Fibroblast of the aortic adventitia (primary cell): ENCODE measurements at regions not wholly inside any gene's neighbourhood (a gene's known extent, or its start where the extent isn't known, plus 50 kb on each side); places are given as distances from the start of the nearest gene placed in this dataset.

ENCODE experiments used
- DNase-seq: peaks from one replicate; pipeline ENCODE4 v3.0.0-alpha.2; 2010; ENCODE audit warnings: low read depth
- H3K4me3 ChIP-seq: 2 replicates; pipeline ENCODE4 v1.5.1; 2011; ENCODE audit warnings: low read depth, mild to moderate bottlenecking, control low read depth, low read length, moderate library complexity
- TF ChIP-seq, protein P1 (sequence below): IDR thresholded peaks from 2 replicates; pipeline ENCODE4 v1.5.1; 2011; ENCODE audit warnings: mild to moderate bottlenecking, low read length, control low read depth, inconsistent platforms; ENCODE audit not compliant: insufficient read depth

GRCh38 chr1:30027247-30027646 is 696.1 kb downstream of the MATN1 start:
- TF ChIP-seq, protein P1, sequence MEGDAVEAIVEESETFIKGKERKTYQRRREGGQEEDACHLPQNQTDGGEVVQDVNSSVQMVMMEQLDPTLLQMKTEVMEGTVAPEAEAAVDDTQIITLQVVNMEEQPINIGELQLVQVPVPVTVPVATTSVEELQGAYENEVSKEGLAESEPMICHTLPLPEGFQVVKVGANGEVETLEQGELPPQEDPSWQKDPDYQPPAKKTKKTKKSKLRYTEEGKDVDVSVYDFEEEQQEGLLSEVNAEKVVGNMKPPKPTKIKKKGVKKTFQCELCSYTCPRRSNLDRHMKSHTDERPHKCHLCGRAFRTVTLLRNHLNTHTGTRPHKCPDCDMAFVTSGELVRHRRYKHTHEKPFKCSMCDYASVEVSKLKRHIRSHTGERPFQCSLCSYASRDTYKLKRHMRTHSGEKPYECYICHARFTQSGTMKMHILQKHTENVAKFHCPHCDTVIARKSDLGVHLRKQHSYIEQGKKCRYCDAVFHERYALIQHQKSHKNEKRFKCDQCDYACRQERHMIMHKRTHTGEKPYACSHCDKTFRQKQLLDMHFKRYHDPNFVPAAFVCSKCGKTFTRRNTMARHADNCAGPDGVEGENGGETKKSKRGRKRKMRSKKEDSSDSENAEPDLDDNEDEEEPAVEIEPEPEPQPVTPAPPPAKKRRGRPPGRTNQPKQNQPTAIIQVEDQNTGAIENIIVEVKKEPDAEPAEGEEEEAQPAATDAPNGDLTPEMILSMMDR, result no peak
- H3K4me3 ChIP-seq, result no peak overlapping the region
- no peak for DNase-seq

DNA sequence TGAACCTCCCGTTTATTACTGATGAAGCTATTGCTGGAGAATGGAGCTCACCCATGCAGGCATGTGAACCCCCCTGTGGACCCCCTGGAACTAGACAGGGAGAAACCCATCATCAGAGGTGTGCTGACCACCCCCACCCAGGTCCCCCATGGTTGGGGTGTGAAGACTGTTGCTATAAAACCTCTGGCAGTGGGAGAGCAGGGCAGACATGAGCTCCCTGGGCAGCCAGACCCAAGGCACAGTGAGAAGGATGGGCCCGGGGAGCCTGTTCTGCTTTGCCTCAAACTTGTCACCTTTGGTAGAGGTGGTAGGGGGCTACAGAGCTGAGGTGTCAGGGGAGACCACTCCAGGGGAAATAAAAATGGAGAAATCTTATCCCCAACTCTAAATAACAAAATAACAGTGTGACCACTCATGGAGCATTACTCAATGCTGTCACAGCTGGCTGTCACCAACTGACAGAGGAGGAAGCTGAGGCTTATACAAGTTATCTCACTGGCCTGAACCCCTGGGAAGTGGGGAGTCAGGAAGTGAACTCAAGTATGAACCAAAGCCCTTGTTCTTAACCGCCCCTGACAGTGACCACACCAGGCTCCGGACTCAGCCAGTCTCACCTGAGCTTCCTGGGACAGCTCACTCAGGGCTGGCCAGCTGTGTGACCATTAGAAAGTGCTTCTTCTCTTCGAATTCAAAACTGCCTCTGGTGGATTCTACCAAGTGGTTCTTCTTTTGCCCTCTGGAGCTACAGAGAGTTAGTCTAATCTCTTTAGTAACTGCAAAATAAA is 698.8 kb downstream of the MATN1 start:
- H3K4me3 ChIP-seq, result no peak overlapping the region
- TF ChIP-seq, protein P1, result no peak
- DNase-seq, result no peak

GRCh38 chr1:30023339-30024022 is 699.9 kb downstream of the MATN1 start:
- DNase-seq, result no peak
- TF ChIP-seq, protein P1, result no peak
- H3K4me3 ChIP-seq, result no peak overlapping the region

- no peak for DNase-seq
- TF ChIP-seq, protein P1, result no peak
- no peak overlapping the region for H3K4me3 ChIP-seq
Measured at GRCh38 chr1:30014031-30014430, 709.4 kb downstream of the MATN1 start.

DNA sequence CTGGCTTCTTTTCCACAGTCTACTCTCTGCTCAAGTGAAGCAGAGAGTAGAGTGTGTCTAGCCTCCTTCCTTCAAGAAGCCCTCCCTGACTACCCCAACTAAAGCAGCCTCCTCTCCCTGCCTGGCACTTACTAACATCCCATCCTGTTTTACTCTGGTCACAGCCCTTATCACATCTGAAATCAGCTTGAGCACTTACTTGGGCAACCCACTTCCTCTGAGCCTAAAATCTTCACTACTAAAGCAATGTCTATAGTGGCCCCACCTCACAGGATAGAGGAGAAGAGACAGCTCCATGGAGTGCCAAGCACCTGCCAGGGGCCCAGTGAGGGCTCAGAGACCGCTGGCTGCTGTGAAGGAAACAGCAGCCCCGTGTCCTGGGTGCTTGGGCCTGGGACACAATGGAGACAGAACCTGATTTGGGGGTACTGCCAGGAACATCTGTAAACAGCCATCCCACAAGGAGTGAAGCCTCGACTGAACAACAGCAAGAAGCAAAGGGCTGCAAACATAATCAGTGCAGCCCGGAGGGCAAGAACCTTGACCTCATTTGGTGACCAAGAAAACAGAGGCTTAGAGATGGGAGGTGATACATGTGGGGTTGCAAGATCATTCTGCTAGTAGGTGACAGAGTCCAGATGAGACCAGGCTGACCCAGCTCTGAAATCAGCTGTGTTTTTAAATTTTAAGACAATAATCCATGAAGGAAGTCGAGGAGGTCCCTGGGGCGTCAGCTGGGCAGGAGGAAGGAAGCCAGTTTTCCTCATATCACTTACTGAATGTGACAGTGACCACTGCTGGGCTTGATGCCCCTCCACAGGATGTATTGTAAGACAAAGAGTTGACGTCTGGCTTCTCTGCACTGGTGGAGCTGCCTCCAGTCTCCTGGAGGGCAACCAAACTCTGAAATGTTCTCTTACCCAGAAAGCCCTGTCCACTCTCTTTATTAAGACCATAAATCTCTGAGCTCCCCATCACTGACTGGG is 710.6 kb downstream of the MATN1 start:
- no peak for DNase-seq
- TF ChIP-seq, protein P1, result no peak
- no peak overlapping the region for H3K4me3 ChIP-seq

DNA sequence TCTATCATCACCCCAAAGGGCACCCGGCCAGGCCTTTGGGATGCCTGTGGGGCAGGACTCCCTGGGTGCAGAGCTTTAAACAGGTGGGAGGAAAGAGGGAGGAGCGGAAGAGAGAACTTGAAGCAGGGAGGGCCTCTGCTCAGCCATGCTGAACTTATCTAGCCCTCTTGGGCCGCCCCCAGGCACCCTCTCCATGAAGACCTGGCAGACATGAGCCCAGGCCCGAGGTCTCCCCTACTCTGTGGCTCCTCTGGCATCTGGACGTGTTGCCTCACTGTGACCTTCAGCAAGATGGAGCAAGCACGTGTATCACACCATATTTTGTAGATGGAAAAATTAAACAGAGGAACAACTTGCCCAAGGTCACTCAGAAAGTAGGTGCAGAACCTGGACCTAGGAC is 711.4 kb downstream of the MATN1 start:
- DNase-seq, result no peak
- TF ChIP-seq, protein P1, result no peak
- H3K4me3 ChIP-seq, result no peak overlapping the region
